Adipocyte (in vitro differentiated cells): ENCODE measurements at regions not wholly inside any gene's neighbourhood (a gene's known extent, or its start where the extent isn't known, plus 50 kb on each side); places are given as distances from the start of the nearest gene placed in this dataset.
"Not testable (repeated sequence)": the region's sequence is repeated elsewhere in the genome, so short reads cannot be mapped to it uniquely, and the experiment has no call there.

Experiments used
- DNase-seq: peaks from one replicate; pipeline ENCODE4 v3.0.0-alpha.2; 2015; ENCODE audit warnings: low read depth
- H3K27me3 ChIP-seq: replicated peaks from 2 replicates; pipeline ENCODE4 v1.7.0; 2013; ENCODE audit warnings: mild to moderate bottlenecking, low read length, moderate library complexity; ENCODE audit not compliant: control insufficient read depth, insufficient read depth
- H3K36me3 ChIP-seq: 2 replicates; pipeline ENCODE4 v1.7.0; 2013; ENCODE audit warnings: low read length, mild to moderate bottlenecking, moderate library complexity; ENCODE audit not compliant: control insufficient read depth, insufficient read depth, severe bottlenecking
- H3K4me1 ChIP-seq: 2 replicates; pipeline ENCODE4 v1.7.0; 2013; ENCODE audit warnings: mild to moderate bottlenecking, low read length, moderate library complexity; ENCODE audit not compliant: control insufficient read depth, insufficient read depth
- H3K4me3 ChIP-seq: 2 replicates; pipeline ENCODE4 v1.7.0; 2013; ENCODE audit warnings: mild to moderate bottlenecking, low read length, moderate library complexity
- H3K9ac ChIP-seq: 2 replicates; pipeline ENCODE4 v1.7.0; 2013; ENCODE audit warnings: mild to moderate bottlenecking, low read length, moderate library complexity
- H3K9me3 ChIP-seq: 2 replicates; pipeline ENCODE4 v1.7.0; 2013; ENCODE audit warnings: mild to moderate bottlenecking, low read length, moderate library complexity; ENCODE audit not compliant: control insufficient read depth

GRCh38 chr1:185656663-185657062 lies 77.5 kb upstream of the HMCN1 start:
- no peak overlapping the region for H3K9ac ChIP-seq
- H3K4me3 ChIP-seq, result no peak overlapping the region
- no peaks in the 10 kb centered on the region for H3K27me3 ChIP-seq
- no peaks in the 10 kb centered on the region for H3K9me3 ChIP-seq
- H3K4me1 ChIP-seq, result no peaks in the 10 kb centered on the region
- no peaks in the 10 kb centered on the region for H3K36me3 ChIP-seq
- no peak for DNase-seq

- no peak overlapping the region for H3K4me3 ChIP-seq
- no peaks in the 10 kb centered on the region for H3K36me3 ChIP-seq
- H3K4me1 ChIP-seq, result no peaks in the 10 kb centered on the region
- H3K9ac ChIP-seq, result no peak overlapping the region
- H3K9me3 ChIP-seq, result no peaks in the 10 kb centered on the region
- no peaks in the 10 kb centered on the region for H3K27me3 ChIP-seq
- DNase-seq, result no peak
Observed at GRCh38 chr1:185654952-185655314, 79.3 kb upstream of the HMCN1 start.

- no peaks in the 10 kb centered on the region for H3K9me3 ChIP-seq
- no peak overlapping the region for H3K4me3 ChIP-seq
- DNase-seq, result peak; percentile 64
- H3K9ac ChIP-seq, result no peak overlapping the region
- H3K4me1 ChIP-seq, result no peaks in the 10 kb centered on the region
- H3K27me3 ChIP-seq, result no peaks in the 10 kb centered on the region
- no peaks in the 10 kb centered on the region for H3K36me3 ChIP-seq
Observed at GRCh38 chr1:185654199-185654951, 79.8 kb upstream of the HMCN1 start.

- no peak overlapping the region for H3K9ac ChIP-seq
- H3K36me3 ChIP-seq, result no peaks in the 10 kb centered on the region
- no peak overlapping the region for H3K4me3 ChIP-seq
- no peak for DNase-seq
- H3K9me3 ChIP-seq, result no peaks in the 10 kb centered on the region
- no peaks in the 10 kb centered on the region for H3K27me3 ChIP-seq
- no peaks in the 10 kb centered on the region for H3K4me1 ChIP-seq
Observed at GRCh38 chr1:185653615-185654014, 80.6 kb upstream of the HMCN1 start.

- Histone ChIP-seq H3K36me3 (no peaks in the 10 kb centered on the region), H3K27me3 (no peaks in the 10 kb centered on the region), H3K9ac (no peak overlapping the region), H3K9me3 (no peaks in the 10 kb centered on the region), H3K4me1 (no peaks in the 10 kb centered on the region), H3K4me3 (no peak overlapping the region)
- DNase-seq, result no peak
Observed at GRCh38 chr1:185652348-185652747, 81.8 kb upstream of the HMCN1 start.

- Histone ChIP-seq H3K9ac (no peak overlapping the region), H3K9me3 (no peaks in the 10 kb centered on the region), H3K4me3 (no peak overlapping the region)
Observed at GRCh38 chr1:185650602-185651230, 83.5 kb upstream of the HMCN1 start.

GRCh38 chr1:185648858-185649589 lies 85.2 kb upstream of the HMCN1 start:
- H3K4me3 ChIP-seq, result no peak overlapping the region

More at GRCh38 chr1:185650602-185651230, 83.5 kb upstream of the HMCN1 start:
- no peaks in the 10 kb centered on the region for H3K27me3 ChIP-seq
- DNase-seq, result no peak
- H3K36me3 ChIP-seq, result no peaks in the 10 kb centered on the region
- peaks cover 14% of the 10 kb centered on the region for H3K4me1 ChIP-seq

GRCh38 chr1:185647597-185648267 lies 86.5 kb upstream of the HMCN1 start:
- H3K4me1 ChIP-seq, result peaks cover 23% of the 10 kb centered on the region
- not testable (repeated sequence) for H3K9ac ChIP-seq, H3K4me3 ChIP-seq, H3K9me3 ChIP-seq, H3K36me3 ChIP-seq, H3K27me3 ChIP-seq, DNase-seq

More at GRCh38 chr1:185648858-185649589, 85.2 kb upstream of the HMCN1 start:
- no peaks in the 10 kb centered on the region for H3K36me3 ChIP-seq
- peaks cover 23% of the 10 kb centered on the region for H3K4me1 ChIP-seq
- H3K9me3 ChIP-seq, result peaks cover 8% of the 10 kb centered on the region
- H3K27me3 ChIP-seq, result no peaks in the 10 kb centered on the region
- no peak overlapping the region for H3K9ac ChIP-seq
- DNase-seq, result no peak

GRCh38 chr1:185646202-185646683 lies 87.9 kb upstream of the HMCN1 start:
- Histone ChIP-seq H3K27me3 (no peaks in the 10 kb centered on the region), H3K9ac (no peak overlapping the region), H3K36me3 (no peaks in the 10 kb centered on the region), H3K9me3 (peaks cover 9% of the 10 kb centered on the region), H3K4me1 (peaks cover 23% of the 10 kb centered on the region), H3K4me3 (peak overlapping the region; percentile 51)
- peak; percentile 96 for DNase-seq

- Histone ChIP-seq H3K9me3 (peaks cover 9% of the 10 kb centered on the region), H3K4me1 (peaks cover 23% of the 10 kb centered on the region), H3K4me3 (no peak overlapping the region), H3K27me3 (no peaks in the 10 kb centered on the region), H3K9ac (no peak overlapping the region), H3K36me3 (no peaks in the 10 kb centered on the region)
- peak; percentile 29 for DNase-seq
Observed at GRCh38 chr1:185645686-185646085, 88.5 kb upstream of the HMCN1 start.

- H3K9ac ChIP-seq, result no peak overlapping the region
- peaks cover 23% of the 10 kb centered on the region for H3K4me1 ChIP-seq
- DNase-seq, result peak; percentile 45
- H3K27me3 ChIP-seq, result no peaks in the 10 kb centered on the region
- H3K4me3 ChIP-seq, result no peak overlapping the region
- H3K9me3 ChIP-seq, result peaks cover 9% of the 10 kb centered on the region
- H3K36me3 ChIP-seq, result no peaks in the 10 kb centered on the region
Observed at GRCh38 chr1:185645162-185645640, 89.0 kb upstream of the HMCN1 start.
